ENCODE measurements at regions not wholly inside any gene's neighbourhood (a gene's known extent, or its start where the extent isn't known, plus 50 kb on each side); places are given as distances from the start of the nearest gene placed in this dataset.

GRCh38 chr2:195606179-195606578, 50.8 kb upstream of the SLC39A10 start:
- intact Hi-C loops (cut with DNase I; ENCODE audit: low total_unique reads) = no loop called here
- peaks cover 0 to 4% (median 0%) of the 10 kb centered on the region in 4 donors for H3K4me1 ChIP-seq
- H3K36me3 ChIP-seq = no peaks in the 10 kb centered on the region
- TF ChIP-seq CTCF (IDR thresholded peaks at IDR 0.05) = no peak
- H3K4me3 ChIP-seq = no peak overlapping the region
- no peaks in the 10 kb centered on the region for H3K27me3 ChIP-seq
- no peak overlapping the region for H3K27ac ChIP-seq
- no peak for DNase-seq
- no peaks in the 10 kb centered on the region for H3K9me3 ChIP-seq

DNA sequence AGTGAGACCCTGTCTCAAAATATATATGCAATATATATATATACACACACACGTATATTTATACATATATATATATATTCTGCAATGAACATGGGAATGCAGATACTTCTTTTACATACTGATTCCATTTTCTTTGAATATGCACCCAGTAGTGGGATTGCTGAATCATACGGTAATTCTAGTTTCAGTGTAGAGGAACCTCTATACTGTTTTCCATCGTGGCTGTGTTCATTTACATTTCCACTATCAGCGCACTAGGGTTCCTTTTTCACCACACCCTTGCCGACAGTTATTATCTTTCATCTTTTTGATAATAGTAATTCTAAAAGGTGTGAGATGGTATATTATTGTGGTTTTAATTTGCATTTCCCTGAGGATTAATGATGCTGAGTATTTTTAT, 52.3 kb upstream of the SLC39A10 start:
- intact Hi-C loops (cut with DNase I; ENCODE audit: low total_unique reads) = no loop called here
- Histone ChIP-seq H3K27me3 (no peaks in the 10 kb centered on the region), H3K27ac (no peak overlapping the region), H3K36me3 (no peaks in the 10 kb centered on the region), H3K4me1 (peaks cover 0 to 4% (median 0%) of the 10 kb centered on the region in 4 donors), H3K9me3 (no peaks in the 10 kb centered on the region), H3K4me3 (no peak overlapping the region)
- TF ChIP-seq CTCF (IDR thresholded peaks at IDR 0.05) = no peak
- no peak for DNase-seq

DNA sequence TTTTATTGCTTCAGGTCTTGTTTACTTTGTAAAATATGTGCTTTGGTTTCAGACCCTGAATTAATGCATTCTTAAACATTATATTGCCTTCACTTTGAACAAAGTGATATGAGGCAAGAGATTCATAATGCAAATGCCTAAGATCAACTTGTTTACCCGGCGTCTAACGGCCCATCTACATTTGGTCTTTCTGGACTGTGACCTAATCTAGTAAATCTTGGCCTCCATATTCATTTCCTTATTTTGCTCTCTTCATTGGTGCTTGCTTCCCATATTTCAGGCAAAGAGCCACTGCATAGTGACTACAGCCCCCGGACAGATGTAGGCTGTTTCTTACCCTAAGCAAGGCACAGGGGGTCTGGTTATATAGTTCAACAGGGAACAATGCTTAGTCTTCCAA, 53.0 kb upstream of the SLC39A10 start:
- no peak for DNase-seq
- TF ChIP-seq CTCF (IDR thresholded peaks at IDR 0.05) = no peak
- Histone ChIP-seq H3K9me3 (no peaks in the 10 kb centered on the region), H3K4me3 (no peak overlapping the region), H3K27ac (no peak overlapping the region), H3K36me3 (no peaks in the 10 kb centered on the region), H3K4me1 (peaks cover 0 to 4% (median 0%) of the 10 kb centered on the region in 4 donors), H3K27me3 (no peaks in the 10 kb centered on the region)
- intact Hi-C loops (cut with DNase I; ENCODE audit: low total_unique reads) = no loop called here

DNA sequence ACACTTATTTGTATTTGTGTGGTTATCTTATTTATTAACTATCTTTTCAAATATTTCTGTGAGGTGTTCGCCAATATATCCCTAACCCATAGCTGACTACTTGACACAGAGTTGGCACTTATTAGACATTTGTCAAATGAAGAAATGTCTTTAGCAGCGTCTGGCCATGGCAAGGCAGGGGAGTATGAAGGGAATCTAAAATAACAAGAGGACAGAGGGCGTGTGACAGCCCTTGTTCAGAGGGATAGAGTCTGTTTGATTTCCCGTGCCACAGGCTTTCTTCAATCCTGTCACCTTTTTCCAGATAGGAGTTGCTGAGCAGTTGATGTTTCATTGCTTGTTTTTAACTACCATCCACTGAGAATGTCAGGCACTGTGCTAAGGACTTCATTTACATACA, 53.6 kb upstream of the SLC39A10 start:
- Histone ChIP-seq H3K36me3 (no peaks in the 10 kb centered on the region), H3K4me3 (no peak overlapping the region), H3K9me3 (no peaks in the 10 kb centered on the region), H3K27ac (no peak overlapping the region), H3K4me1 (peaks cover 0 to 4% (median 0%) of the 10 kb centered on the region in 4 donors), H3K27me3 (no peaks in the 10 kb centered on the region)
- intact Hi-C loops (cut with DNase I; ENCODE audit: low total_unique reads) = no loop called here
- DNase-seq = no peak
- TF ChIP-seq CTCF (IDR thresholded peaks at IDR 0.05) = no peak

- H3K27ac ChIP-seq = no peak overlapping the region
- H3K9me3 ChIP-seq = no peaks in the 10 kb centered on the region
- no peaks in the 10 kb centered on the region for H3K36me3 ChIP-seq
- no peak for DNase-seq
- no peak overlapping the region for H3K4me3 ChIP-seq
- H3K27me3 ChIP-seq = no peaks in the 10 kb centered on the region
- intact Hi-C loops (cut with DNase I; ENCODE audit: low total_unique reads) = no loop called here
- peaks cover 0 to 4% (median 0%) of the 10 kb centered on the region in 4 donors for H3K4me1 ChIP-seq
- no peak for TF ChIP-seq CTCF (IDR thresholded peaks at IDR 0.05)
Measured at GRCh38 chr2:195602687-195603086, 54.3 kb upstream of the SLC39A10 start.

- intact Hi-C loops (cut with DNase I; ENCODE audit: low total_unique reads) = no loop called here
- TF ChIP-seq CTCF (IDR thresholded peaks at IDR 0.05) = no peak
- no peaks in the 10 kb centered on the region for H3K9me3 ChIP-seq
- no peak for DNase-seq
- H3K27me3 ChIP-seq = no peaks in the 10 kb centered on the region
- H3K27ac ChIP-seq = no peak overlapping the region
- H3K4me3 ChIP-seq = no peak overlapping the region
- H3K4me1 ChIP-seq = peaks cover 0 to 4% (median 0%) of the 10 kb centered on the region in 4 donors
- H3K36me3 ChIP-seq = no peaks in the 10 kb centered on the region
Measured at GRCh38 chr2:195601361-195601760, 55.7 kb upstream of the SLC39A10 start.

Data from tibial artery (tissue), 4 donors.